Mucosa of gallbladder (tissue), 1 donor: ENCODE measurements at regions not wholly inside any gene's neighbourhood (a gene's known extent, or its start where the extent isn't known, plus 50 kb on each side); places are given as distances from the start of the nearest gene placed in this dataset.

Experiments
- DNase-seq: peaks from one replicate; pipeline ENCODE4 v3.0.0-alpha.2; 2020; ENCODE audit warnings: low spot score
- donor health status: DM: no; HTN: no; CAD: no.

DNA sequence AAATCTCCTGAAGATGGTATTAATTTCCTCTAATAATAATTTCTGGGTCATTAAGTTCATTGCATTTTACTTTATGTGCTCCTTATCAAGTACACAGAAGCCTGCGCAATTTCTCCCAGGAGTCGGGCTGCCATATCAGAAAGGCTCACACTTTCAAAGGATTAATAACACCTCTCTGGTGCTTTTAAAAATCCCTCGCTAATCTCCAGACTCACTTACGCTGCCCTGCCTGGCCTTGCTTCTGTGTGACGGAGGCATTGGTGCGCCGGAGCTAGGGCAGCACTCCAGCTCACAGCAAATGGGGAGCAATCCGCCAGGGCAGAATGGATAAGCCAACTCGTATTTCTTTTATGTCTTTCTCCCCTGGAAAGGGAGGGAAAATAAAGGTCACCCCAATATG is 300.8 kb downstream of the EFNB2 start:
- no peak for DNase-seq

DNA sequence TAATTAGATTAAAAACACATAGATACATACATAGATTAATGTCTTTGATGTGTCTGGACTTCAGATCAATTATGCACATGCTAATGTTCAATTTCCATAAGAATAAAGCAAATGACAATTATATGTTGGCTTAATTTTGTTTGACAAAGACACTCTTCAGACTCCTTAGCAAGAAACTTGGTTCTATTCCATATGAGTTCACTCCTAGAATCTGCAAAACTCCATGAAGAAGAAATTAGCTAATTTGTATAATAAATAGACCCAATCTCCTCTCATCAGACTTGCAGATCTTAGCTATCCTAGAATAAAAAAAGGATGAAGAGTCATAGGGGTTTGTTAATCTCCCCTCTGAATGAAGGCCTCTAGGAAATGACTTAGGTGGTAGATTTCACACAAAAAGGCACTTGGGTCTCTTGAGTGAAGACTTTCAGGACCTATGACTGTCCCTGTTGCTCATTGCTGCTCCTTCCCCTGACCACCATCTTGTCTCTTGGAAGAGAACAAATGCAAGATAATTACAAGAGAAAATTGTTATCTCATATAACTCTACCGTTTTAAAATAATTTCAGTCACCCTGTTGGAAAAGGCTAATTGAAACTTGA is 302.2 kb downstream of the EFNB2 start:
- no peak for DNase-seq

DNA sequence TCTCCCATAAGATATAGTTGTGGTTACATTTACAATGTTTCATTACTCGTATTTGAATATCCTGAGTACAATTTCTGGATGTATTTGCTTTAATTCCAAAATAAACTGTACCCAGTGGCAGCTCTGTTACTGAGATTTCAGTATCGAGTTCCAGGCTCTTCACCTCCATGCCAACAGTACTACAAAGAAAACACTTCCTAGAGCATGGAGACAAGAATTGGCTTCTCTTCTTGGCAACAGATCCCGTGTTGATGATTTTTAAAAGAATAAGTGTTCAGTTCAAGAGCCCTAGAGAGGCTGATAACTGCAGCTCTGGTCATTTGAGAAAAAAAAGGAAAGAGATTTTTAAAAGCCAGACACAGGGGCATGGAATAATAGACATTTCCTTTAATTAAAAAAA is 302.8 kb downstream of the EFNB2 start:
- DNase-seq, result no peak

DNA sequence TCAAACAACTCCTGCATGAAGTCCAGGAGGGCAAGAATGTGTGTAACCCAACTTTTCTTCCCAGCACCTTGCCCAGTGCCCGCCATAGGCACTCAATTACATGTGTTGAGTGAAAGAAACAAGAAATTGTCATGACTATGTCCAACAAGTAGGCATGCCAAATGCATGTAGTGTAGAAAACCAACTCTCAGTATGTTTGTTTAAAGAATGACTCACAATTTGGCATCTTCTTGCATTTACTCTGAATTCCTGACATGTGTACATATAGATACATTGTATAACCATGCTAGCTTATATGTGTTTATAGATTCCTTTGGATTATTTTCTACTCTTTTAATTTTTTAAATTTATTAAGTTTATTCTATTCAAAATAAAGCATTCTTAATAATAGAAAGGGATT is 305.0 kb downstream of the EFNB2 start:
- no peak for DNase-seq

DNA sequence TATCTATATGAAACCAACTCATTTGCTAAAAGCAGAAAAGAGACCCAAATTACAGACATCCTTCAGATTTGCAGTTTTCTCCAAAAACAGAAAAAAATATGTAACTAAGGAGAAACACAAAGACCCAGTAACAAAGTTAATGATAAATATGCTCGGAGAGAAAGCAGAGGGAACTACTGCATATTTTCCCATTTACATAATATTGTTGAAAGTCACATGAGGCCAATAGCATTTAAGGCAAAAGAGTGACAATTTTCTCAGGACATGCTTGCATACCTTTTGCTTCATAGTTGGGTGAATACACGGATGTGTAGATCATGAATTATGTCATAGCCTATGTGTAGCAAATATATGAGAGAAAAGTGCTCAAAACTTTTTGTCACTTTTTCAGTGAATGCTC is 310.3 kb downstream of the EFNB2 start:
- no peak for DNase-seq

DNA sequence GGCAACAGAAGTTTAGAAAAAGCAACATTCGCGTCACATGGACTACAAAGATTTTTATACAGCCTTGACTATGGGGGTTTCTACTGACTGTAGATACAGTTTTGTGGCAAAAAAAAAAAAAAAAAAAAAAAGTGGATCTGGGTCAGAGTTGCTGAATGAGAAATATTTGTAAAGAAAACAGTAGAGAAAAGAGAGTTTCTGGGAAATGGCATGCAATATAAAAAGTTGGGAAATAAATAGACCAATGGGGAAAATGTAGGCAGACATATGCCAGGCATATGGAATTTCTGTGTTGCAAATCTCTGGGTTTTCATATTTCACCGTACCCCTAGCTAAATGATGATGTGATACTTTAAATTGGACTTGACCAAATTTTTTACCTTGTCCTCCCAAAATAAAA is 315.3 kb downstream of the EFNB2 start:
- no peak for DNase-seq

DNA sequence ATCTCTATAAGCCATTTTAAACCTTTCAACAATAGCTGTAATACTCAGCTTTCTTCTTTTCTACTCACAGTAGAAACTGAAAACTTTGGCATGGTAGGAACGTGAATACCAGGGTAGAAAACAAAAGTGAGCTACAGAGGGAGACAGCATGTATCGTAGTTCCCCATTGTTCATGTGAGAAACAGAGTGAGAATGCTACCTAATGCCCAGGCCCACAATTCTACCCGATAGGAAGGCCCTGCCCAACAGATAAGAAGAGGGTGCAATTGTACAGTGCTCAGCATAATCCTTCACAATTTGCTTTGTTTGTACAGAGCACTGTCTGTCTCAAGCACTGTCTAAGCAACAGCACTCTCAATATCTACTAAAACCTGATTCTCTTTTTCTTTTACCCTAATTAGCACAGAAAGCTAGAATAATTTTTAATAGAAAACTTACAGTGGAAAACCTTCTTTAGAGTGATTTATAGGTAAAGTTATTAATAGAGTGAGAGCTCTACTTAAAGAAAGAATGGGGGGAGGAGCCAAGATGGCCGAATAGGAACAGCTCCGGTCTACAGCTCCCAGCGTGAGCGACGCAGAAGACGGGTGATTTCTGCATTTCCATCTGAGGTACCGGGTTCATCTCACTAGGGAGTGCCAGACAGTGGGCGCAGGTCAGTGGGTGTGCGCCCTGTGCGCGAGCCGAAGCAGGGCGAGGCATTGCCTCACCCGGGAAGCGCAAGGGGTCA is 322.3 kb downstream of the EFNB2 start:
- DNase-seq, result no peak

DNA sequence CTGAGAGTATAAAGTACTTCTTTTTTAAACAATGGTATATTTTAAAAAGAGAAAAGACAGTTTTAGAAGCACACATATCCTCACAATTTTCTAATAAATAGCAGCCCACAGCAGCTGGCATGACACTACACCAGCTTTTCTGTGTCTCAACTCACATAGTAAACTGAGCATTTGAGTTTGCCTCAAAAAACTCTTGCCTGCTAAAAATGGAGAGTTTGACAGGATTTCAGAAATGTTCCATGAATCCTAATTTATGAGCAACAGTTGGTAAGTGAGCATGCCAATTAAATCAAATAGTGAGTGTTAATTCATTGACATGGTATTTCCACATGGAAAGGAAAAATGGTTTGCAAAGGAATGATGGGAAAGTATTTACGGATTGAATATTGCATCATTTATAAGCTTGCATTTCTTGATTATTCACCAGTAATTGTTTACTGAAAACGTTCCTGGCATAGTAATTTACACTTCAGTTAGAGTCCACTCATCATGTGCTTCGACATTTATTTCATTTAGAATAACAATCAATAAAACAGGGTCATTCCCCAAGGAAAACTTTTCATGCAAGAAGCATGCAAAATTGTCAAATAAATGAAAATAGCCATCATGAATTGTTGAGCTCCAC is 323.0 kb downstream of the EFNB2 start:
- DNase-seq, result no peak

DNA sequence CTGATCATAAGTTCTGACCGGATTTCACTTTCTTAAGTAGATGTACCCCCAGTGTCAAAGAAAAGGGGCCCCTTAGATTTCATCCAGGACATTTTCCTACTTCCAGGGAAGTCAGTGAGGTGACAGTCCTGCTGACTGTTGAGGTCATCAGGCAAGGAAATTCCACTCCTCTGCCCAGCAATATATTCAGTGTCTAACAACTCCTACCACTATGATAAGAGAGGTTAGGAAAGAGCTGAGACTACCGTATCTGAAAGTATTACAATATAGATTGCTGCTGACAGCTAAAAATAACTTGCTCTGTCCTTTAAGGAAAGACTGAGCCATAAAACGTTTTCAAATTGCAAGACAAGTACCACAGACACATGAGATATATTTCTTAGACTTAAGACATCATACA is 325.1 kb downstream of the EFNB2 start:
- no peak for DNase-seq

DNA sequence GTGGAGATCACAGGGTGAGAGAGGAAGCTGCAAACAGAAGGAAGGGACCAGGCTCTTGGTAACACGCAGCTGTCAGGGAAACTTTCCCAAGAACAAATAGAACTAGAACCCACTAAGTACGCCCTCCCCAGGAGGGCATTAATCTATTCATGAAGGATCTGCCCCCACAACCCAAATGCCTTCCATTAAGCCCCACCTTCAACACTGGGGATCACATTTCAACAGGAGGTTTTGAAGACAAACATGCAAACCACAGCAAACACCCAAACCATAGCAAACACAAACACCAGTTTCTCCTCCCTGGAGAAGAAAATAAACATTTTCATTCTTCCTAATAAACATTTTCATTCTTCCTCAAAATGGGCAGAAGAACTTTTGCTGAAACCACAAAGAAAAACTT is 329.6 kb downstream of the EFNB2 start:
- no peak for DNase-seq

DNA sequence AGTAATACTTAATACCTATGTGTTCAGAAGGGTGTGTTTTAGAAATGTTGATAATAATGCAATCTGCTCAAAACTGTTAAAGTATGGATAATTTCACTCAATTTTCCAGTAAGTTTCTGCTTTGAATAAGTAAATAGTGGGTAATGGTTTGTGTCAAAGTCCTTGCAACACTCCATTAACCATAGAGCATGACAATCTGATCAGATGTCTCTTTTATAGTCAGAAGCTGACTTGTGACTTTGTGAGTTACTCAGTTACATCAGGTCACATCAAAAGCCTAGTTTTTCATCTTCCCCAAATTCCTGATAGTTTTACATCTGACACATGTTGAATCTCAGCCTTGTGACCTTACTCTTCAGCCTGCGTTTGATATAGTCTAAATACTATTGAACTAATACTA is 338.0 kb downstream of the EFNB2 start:
- DNase-seq, result no peak

DNA sequence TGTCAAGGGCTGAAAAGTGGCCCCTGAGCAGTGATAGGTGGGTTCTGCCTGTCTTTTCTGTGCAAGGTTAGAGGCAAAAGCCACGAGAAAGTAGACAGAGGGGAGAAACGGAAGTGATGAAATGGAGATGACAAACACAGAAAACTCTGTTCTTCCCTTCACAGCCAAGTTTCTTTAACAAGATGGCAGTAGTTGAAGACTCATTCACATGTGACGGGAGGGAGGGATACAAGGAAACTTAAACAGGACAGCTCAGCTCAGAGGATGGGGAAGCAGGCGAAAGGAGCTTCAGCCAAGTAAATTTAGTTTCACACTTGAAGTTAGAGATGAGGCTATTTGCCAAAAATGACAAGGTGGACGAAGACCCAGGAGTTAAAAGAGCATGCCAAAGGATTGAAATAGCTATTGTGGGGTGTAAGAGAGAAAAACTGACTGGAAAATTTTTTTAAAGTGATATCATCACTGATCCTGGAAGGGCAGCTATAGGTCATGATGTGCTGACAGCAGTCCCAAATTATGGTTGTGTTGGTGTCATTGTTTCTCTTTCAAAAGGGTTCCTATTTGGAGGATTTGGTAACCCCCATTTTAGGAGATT is 347.9 kb downstream of the EFNB2 start:
- no peak for DNase-seq

DNA sequence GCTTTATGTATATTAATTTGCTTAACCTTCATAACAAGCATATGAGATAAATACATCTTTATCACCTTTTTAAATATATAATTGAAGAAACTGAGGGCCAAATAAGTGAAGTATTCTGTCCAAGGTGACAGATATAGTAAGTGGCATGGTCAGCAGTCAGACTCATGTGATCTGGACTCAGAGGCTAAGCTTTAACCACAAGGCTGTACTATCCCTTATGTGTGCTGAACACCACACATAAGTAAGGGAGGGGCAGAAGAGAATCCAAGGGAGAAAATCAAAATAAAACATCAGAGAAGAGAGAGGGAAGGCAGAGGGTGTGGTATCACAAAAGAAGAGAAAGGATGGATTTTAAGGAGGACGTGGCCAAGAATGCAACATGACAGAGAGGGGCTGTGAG is 348.4 kb downstream of the EFNB2 start:
- DNase-seq, result no peak

DNA sequence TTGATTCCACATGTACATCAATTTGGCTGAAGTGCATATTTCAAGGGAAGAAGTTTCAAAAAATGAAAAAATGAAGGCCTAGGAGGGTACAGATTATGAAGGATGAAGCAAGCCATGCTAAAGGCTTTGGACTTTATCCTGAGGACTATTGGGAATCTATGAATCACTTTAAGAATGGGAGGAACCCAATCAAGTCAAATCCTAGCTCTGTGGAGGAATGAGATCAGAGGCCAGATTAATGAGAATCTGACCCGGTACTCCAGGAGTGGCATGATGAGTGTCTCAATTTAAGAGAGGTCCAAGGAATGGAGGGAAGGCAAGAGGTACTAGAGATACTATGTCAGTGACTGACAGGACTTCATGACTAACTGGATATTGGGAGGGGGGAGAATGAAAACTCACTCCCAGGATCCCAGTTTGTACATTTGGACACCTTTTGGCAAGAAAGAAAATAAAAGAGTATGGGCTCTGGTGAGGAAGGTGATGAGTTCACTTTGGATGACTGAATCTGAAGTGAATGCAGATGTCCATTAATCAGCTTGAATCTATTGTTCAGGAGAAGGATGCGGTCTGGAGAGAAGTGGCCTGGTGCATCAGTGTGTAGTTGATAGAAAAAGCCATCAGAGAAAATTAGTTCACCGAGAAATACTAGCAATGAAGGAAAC is 349.0 kb downstream of the EFNB2 start:
- no peak for DNase-seq

DNA sequence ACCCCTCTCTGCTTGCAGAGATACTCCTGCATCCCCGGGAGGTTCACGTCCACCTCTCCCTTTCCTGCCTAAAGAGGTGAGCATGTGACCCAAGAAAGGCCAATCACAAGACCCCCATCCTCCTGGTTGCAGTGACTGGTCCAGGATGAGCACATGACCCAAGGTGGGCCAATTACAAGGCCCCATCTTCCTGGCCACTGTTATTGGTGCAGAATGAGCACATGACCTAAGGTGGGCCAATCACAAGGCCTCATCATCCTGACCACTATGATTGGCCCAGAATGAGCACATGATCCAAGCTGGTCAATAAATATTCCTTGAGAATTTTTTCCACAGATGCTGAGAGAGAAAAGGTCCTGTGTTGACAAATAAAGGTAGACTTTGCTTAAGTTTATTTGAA is 350.7 kb downstream of the EFNB2 start:
- DNase-seq, result no peak

DNA sequence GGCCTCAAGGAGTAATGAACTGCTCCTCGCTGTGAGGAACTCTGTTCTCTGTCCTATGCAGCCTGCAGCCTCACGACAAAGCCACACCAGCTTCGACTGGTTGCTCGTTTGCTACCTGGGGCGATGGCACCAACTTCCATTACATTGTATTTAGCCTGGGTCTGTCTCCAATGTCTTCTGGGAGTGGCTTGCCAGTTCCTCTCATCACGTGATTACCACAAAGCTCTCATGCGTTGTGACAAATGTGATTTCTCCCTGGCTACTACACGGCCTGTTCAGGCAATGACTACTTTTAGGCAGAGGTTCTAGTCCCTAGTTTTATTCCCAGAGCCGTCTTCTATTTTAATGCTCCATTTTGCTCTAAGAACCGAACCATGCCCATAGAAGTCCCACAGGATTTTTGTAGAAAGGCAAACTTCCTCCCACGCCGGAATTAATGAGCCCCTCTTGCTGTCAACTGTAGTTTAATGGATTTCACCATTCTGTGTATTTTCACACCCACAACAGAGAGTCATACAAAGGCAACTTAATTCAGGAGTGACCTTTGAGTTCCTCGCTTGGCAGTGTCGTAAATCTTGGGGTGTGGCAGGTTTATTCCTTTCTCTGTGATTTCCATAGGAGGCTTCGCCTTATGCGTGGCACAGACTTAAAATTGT is 351.9 kb downstream of the EFNB2 start:
- no peak for DNase-seq

DNA sequence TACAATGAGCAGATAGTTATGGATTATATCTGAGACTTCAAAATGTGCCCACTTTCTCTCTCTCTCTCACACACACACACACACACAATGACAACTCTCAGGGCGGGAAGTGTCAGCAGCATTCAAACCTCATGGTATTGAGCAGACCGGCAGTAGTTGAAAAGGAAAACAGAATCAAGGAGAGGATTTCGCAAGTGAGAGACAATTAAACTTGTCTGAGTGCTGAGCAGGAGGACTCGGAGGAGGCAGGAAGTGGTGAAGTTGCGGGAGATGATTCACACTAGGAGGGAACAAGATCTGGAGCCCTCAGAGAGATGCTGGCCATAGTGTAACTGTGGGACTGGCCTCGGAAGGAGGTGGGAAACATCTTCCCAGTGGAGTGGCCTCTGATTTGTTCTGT is 353.1 kb downstream of the EFNB2 start:
- no peak for DNase-seq

DNA sequence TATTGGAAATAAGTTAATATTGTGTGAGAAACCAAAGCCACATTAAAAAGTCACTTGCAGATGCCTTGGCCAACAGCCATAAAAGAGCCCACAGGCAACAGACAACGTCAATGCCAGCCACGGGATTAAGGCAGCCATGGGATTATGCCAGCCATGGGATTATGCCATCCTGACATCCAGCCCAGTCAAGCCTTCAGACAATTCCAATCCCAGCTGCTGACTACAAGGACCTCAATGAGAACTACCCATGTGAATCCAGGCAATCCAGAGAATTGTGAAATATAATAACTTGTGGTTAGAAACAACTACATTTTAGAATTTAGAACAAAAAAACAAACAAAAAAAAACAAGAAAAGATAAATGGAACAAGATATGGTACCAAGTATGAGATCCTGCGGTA is 356.6 kb downstream of the EFNB2 start:
- DNase-seq, result no peak

DNA sequence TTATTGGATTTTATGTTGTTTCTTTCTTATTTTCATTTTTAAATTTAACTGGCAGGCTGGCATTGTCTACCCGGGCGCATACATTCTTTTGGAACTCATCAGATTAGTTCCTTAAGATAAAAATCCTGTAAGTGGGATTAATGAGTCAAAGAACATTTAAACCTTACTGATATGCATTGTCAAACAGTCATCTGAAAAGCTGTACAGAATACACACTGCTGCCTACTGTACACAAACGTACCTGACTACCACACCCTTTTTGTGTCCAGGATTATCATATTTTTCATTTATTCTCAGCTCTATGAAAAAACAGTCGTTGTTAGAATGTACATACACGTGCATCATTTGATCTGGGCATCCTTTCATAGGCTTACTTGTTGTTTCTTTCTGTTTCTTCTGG is 358.3 kb downstream of the EFNB2 start:
- DNase-seq, result no peak

DNA sequence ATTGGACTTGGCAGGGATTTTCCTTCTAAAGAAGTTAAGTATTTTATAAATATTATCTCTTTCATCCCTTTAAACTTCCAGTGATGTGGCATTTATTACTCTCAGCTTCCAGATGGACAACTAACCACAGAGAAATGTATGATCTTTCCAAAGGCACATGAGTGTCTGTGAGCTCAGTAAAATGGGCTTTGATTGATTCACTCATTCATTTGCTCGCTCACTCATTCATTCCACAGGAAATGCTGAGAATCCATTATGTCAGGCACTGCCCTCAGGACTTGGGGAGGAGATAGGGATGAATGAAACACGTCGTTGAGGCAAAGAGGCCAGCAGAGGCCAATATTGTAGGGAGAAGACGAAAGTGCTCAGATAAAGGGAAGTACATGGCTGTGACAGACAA is 359.3 kb downstream of the EFNB2 start:
- DNase-seq, result no peak

DNA sequence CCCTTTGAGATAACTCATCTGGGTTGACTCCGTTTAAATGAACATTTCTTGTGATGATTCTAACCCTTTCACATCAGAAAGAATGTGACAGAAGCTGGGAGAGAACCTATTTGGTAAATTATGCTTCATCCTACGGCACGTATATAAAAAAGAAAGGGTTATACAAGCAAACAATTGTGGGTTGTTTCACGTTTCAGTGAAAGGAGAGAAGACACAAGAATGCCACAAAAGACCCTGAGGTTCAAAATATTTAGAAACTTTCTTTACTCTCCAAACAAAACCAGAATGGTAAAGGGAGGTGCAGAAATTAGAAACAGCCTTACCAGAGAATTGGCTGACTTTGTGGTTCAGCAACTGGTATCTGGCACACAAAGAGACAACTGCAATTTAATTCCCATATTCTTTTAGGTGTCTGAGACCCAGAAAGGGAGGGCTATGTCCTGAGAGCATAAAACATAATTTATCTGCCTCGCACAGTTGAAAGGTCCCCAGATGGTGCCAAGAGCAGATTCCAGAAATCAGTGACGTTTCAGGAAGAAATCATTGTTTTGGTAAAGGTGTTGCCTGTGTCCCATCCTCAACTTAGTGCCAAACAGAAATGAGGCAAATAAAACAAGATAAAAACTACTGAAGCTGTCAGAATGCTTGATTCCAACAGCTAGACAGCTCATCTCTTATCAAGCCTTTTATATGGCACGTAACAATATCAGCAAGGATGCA is 361.4 kb downstream of the EFNB2 start:
- DNase-seq, result no peak
